ENCODE measurements at regions not wholly inside any gene's neighbourhood (a gene's known extent, or its start where the extent isn't known, plus 50 kb on each side); places are given as distances from the start of the nearest gene placed in this dataset.

DNA sequence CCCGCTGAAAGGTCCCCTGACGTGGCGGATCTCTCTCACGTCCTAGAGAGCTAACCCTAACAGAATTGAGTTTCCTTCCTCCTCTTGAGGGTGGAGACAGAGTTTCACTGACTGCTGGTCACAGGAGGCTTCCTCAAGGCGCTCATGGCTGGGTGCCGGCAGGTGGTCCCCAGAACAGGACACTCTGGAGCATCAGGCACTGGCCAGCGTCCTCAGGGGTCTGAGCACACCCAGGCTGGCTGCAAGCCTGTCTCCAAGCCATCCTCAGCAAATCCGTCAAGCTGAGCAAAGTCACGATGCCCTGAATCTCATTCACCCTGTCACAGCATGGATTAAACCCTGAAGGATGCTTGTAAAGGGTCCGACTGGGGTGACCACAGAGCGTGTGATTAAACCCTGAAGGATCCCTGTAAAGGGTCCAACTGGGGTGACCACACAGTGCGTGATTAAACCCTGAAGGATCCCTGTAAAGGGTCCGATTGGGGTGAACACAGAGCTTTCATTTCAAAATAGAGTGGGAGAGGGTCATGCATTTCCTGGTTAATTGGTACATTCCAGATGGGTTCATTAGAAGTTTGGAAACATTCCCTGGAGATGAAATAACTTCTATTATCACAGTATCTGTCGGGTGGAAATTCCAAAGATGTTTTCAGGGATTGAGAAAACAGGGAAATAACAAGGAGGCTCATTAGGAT, 473.0 kb downstream of the BRD1 start:
- Histone ChIP-seq H3K79me2 (ENCODE audit: insufficient read depth, low read length) (no peaks in the 10 kb centered on the region), H3K36me3 (ENCODE audit: insufficient read depth, low read length) (no peaks in the 10 kb centered on the region), H4K20me1 (ENCODE audit: insufficient read depth, low read length, poor library complexity, severe bottlenecking) (no peaks in the 10 kb centered on the region), H3K9me2 (replicated peaks; ENCODE audit: low read depth, low read length) (no peaks in the 10 kb centered on the region), H3K27me3 (ENCODE audit: insufficient read depth, low read length, poor library complexity, severe bottlenecking) (no peaks in the 10 kb centered on the region), H3F3A (ENCODE audit: low read depth) (no peaks in the 10 kb centered on the region), H3K4me3 (ENCODE audit: low read length, poor library complexity, severe bottlenecking) (no peak overlapping the region), H3K4me1 (ENCODE audit: insufficient read depth, low read length, poor library complexity, severe bottlenecking) (peaks cover 5% of the 10 kb centered on the region), H3K9ac (ENCODE audit: low read depth, low read length, poor library complexity, severe bottlenecking) (no peak overlapping the region), H3K9me3 (ENCODE audit: insufficient read depth, low read depth, low read length) (no peaks in the 10 kb centered on the region), H2AFZ (ENCODE audit: low read length) (no peak overlapping the region), H3K4me2 (ENCODE audit: low read depth, low read length, poor library complexity, severe bottlenecking) (no peak overlapping the region)
- TF ChIP-seq CTCF (conservative IDR thresholded peaks at IDR 0.05; ENCODE audit: low read length) (no peak), EZH2phosphoT487 (IDR thresholded peaks at IDR 0.05; ENCODE audit: borderline replicate concordance) (no peak)

- Histone ChIP-seq H3K9ac (ENCODE audit: low read depth, low read length, poor library complexity, severe bottlenecking) (no peak overlapping the region), H3K36me3 (ENCODE audit: insufficient read depth, low read length) (no peaks in the 10 kb centered on the region), H4K20me1 (ENCODE audit: insufficient read depth, low read length, poor library complexity, severe bottlenecking) (no peaks in the 10 kb centered on the region), H3K79me2 (ENCODE audit: insufficient read depth, low read length) (no peaks in the 10 kb centered on the region), H3K4me2 (ENCODE audit: low read depth, low read length, poor library complexity, severe bottlenecking) (no peak overlapping the region), H3K4me3 (ENCODE audit: low read length, poor library complexity, severe bottlenecking) (no peak overlapping the region), H2AFZ (ENCODE audit: low read length) (no peak overlapping the region), H3K4me1 (ENCODE audit: insufficient read depth, low read length, poor library complexity, severe bottlenecking) (peaks cover 5% of the 10 kb centered on the region), H3K27me3 (ENCODE audit: insufficient read depth, low read length, poor library complexity, severe bottlenecking) (no peaks in the 10 kb centered on the region), H3K9me3 (ENCODE audit: insufficient read depth, low read depth, low read length) (no peaks in the 10 kb centered on the region), H3F3A (ENCODE audit: low read depth) (no peaks in the 10 kb centered on the region), H3K9me2 (replicated peaks; ENCODE audit: low read depth, low read length) (no peaks in the 10 kb centered on the region)
- no peak for TF ChIP-seq CTCF (conservative IDR thresholded peaks at IDR 0.05; ENCODE audit: low read length)
- TF ChIP-seq EZH2phosphoT487 (IDR thresholded peaks at IDR 0.05; ENCODE audit: borderline replicate concordance): no peak
These were observed 474.4 kb downstream of the BRD1 start for GRCh38 chr22:49353235-49353634.

GRCh38 chr22:49352361-49353169, 475.1 kb downstream of the BRD1 start:
- no peaks in the 10 kb centered on the region for H3K36me3 ChIP-seq (ENCODE audit: insufficient read depth, low read length)
- H3K27me3 ChIP-seq (ENCODE audit: insufficient read depth, low read length, poor library complexity, severe bottlenecking): no peaks in the 10 kb centered on the region
- no peaks in the 10 kb centered on the region for H3K9me3 ChIP-seq (ENCODE audit: insufficient read depth, low read depth, low read length)
- H3K4me1 ChIP-seq (ENCODE audit: insufficient read depth, low read length, poor library complexity, severe bottlenecking): peaks cover 5% of the 10 kb centered on the region
- H4K20me1 ChIP-seq (ENCODE audit: insufficient read depth, low read length, poor library complexity, severe bottlenecking): no peaks in the 10 kb centered on the region
- no peaks in the 10 kb centered on the region for H3K79me2 ChIP-seq (ENCODE audit: insufficient read depth, low read length)
- H3K9ac ChIP-seq (ENCODE audit: low read depth, low read length, poor library complexity, severe bottlenecking): no peak overlapping the region
- no peak overlapping the region for H3K4me2 ChIP-seq (ENCODE audit: low read depth, low read length, poor library complexity, severe bottlenecking)
- TF ChIP-seq EZH2phosphoT487 (IDR thresholded peaks at IDR 0.05; ENCODE audit: borderline replicate concordance) (no peak), CTCF (conservative IDR thresholded peaks at IDR 0.05; ENCODE audit: low read length) (no peak)
- H3K4me3 ChIP-seq (ENCODE audit: low read length, poor library complexity, severe bottlenecking): no peak overlapping the region
- no peaks in the 10 kb centered on the region for H3K9me2 ChIP-seq (replicated peaks; ENCODE audit: low read depth, low read length)
- H3F3A ChIP-seq (ENCODE audit: low read depth): no peaks in the 10 kb centered on the region
- H2AFZ ChIP-seq (ENCODE audit: low read length): no peak overlapping the region
